HepG2 (cell line): ENCODE measurements at regions not wholly inside any gene's neighbourhood (a gene's known extent, or its start where the extent isn't known, plus 50 kb on each side); places are given as distances from the start of the nearest gene placed in this dataset.
A peak's percentile ranks its signal among the peaks of the same experiment; 100 is the strongest.

Source experiments
- ATAC-seq: fragments of 200-7000 bp; cut with Tn5 transposase; 3 replicates; pipeline ENCODE4 v1.9.1; 2020; ENCODE audit warnings: mild to moderate bottlenecking, moderate library complexity
- BruUV-seq: library from RNA; stranded (reverse); fragments of 400-500 nt; replicated peaks from 2 replicates; lab custom pipeline; 2021; lab: Mats Ljungman, UMichigan
- CTCF ChIA-PET: fragments of 300-600 bp; formaldehyde crosslinking; extraction: SDS; loops from one replicate; lab custom pipeline; 2021; ENCODE audit warnings: low total read pairs, inconsistent platforms, low intra/inter-chr PET ratio; lab: Yijun Ruan, JAX
- POLR2A ChIA-PET: fragments of 350-600 bp; sonication (Branson Sonifier 250); formaldehyde crosslinking; loops from one replicate; lab custom pipeline; 2020; ENCODE audit warnings: antibody characterized with exemption, inconsistent platforms; lab: Yijun Ruan, JAX
- DNase-seq: peaks from one replicate; pipeline ENCODE4 v3.0.0-alpha.2; 2015; ENCODE audit warnings: low spot score
- FAIRE-seq: peaks from 3 replicates; lab custom pipeline; 2011; peaks lifted over from hg19 to GRCh38; lab: Jason Lieb, UNC
- H2AFZ ChIP-seq: one replicate; pipeline ENCODE4 v1.6.1; 2011; ENCODE audit warnings: low read length, inconsistent platforms
- H3K27ac ChIP-seq: fragments of 300-600 bp; 3 replicates; pipeline ENCODE4 v1.8.0; 2011; ENCODE audit warnings: mixed run types, mild to moderate bottlenecking, mixed read lengths, low read length, inconsistent platforms; ENCODE audit not compliant: insufficient read depth; ENCODE audit errors: extremely low read length
- H3K27me3 ChIP-seq, 2 experiments: fragments of 200-600 bp in 1 of 2; 2 replicates in 1 of 2; 3 replicates in 1 of 2; pipeline versions ENCODE4 v1.6.0 to v1.8.0; 2011; ENCODE audit warnings: low read length in 2 of 2, mild to moderate bottlenecking in 2 of 2, moderate library complexity in 2 of 2, inconsistent platforms in 1 of 2; ENCODE audit not compliant: insufficient read depth in 2 of 2, control insufficient read depth in 1 of 2
- H3K36me3 ChIP-seq, 2 experiments: fragments of 200-600 bp in 1 of 2; replicated peaks in 1 of 2; 2 replicates in 1 of 2; 3 replicates in 1 of 2; pipeline versions ENCODE4 v1.5.1 to v1.8.0; 2011; ENCODE audit warnings: low read length in 2 of 2, inconsistent platforms in 1 of 2; ENCODE audit not compliant: insufficient read depth in 2 of 2, control insufficient read depth in 1 of 2
- H3K4me1 ChIP-seq: 2 replicates; pipeline ENCODE4 v1.5.1; 2012; ENCODE audit warnings: low read length, inconsistent platforms; ENCODE audit not compliant: insufficient read depth
- H3K4me2 ChIP-seq: 2 replicates; pipeline ENCODE4 v1.6.0; 2011; ENCODE audit warnings: low read depth, low read length, inconsistent platforms
- H3K4me3 ChIP-seq, 3 experiments: fragments of 200-600 bp in 1 of 3; sonication (generic), shearing (Covaris generic) in 1 of 3; replicated peaks in 1 of 3; 2 replicates each; pipeline ENCODE4 v1.5.1; 2011 to 2016; ENCODE audit warnings: low read length in 3 of 3, inconsistent platforms in 2 of 3, low read depth in 2 of 3, mild to moderate bottlenecking in 2 of 3, control low read depth in 1 of 3, mixed read lengths in 1 of 3; ENCODE audit not compliant: insufficient read depth in 1 of 3
- H3K79me2 ChIP-seq: one replicate; pipeline ENCODE4 v1.6.1; 2011; ENCODE audit warnings: low read length, inconsistent platforms; ENCODE audit not compliant: insufficient read depth
- H3K9ac ChIP-seq: 2 replicates; pipeline ENCODE4 v1.6.0; 2011; ENCODE audit warnings: mild to moderate bottlenecking, low read depth, low read length, inconsistent platforms; ENCODE audit not compliant: insufficient read depth
- H3K9me3 ChIP-seq: 2 replicates; pipeline ENCODE4 v1.5.1; 2012; ENCODE audit warnings: mild to moderate bottlenecking, low read length
- H4K20me1 ChIP-seq: 2 replicates; pipeline ENCODE4 v1.6.0; 2011; ENCODE audit warnings: inconsistent platforms, mild to moderate bottlenecking, low read length, moderate library complexity; ENCODE audit not compliant: insufficient read depth
- EHMT2 ChIP-seq: fragments of 200-600 bp; sonication (generic); IDR thresholded peaks from 2 replicates; pipeline ENCODE4 v1.7.0; 2017; ENCODE audit warnings: antibody characterized with exemption, low read depth, low read length, borderline replicate concordance
- MAFF ChIP-seq: IDR thresholded peaks from 2 replicates; pipeline ENCODE4 v1.6.1; 2011; ENCODE audit warnings: low read depth, low read length, improper control_type of control experiment
- MAFK ChIP-seq, 2 experiments: IDR thresholded peaks in 1 of 2; conservative IDR thresholded peaks in 1 of 2; 2 replicates each; pipeline ENCODE4 v1.6.1; 2011; ENCODE audit warnings: improper control_type of control experiment in 2 of 2, low read length in 2 of 2
- MEIS2 ChIP-seq: sonication (generic); formaldehyde crosslinking; IDR thresholded peaks from 2 replicates; pipeline ENCODE4 v1.9.0; 2021; ENCODE audit warnings: mild to moderate bottlenecking, missing genetic modification reagents
- NFYB ChIP-seq: sonication (generic); formaldehyde crosslinking; IDR thresholded peaks from 2 replicates; pipeline ENCODE4 v1.4.0; 2020; ENCODE audit warnings: missing genetic modification reagents
- SIX1 ChIP-seq: sonication (generic); formaldehyde crosslinking; IDR thresholded peaks from 2 replicates; pipeline ENCODE4 v1.4.0; 2020; ENCODE audit warnings: missing genetic modification reagents, borderline replicate concordance
- ZFP37 ChIP-seq: sonication (generic); formaldehyde crosslinking; IDR thresholded peaks from 2 replicates; pipeline ENCODE4 v1.4.0; 2020; ENCODE audit warnings: missing genetic modification reagents, borderline replicate concordance
- ZNF232 ChIP-seq: sonication (generic); formaldehyde crosslinking; IDR thresholded peaks from 2 replicates; pipeline ENCODE4 v1.4.0; 2020; ENCODE audit warnings: missing genetic modification reagents, borderline replicate concordance
- ZNF337 ChIP-seq: sonication (generic); formaldehyde crosslinking; IDR thresholded peaks from 2 replicates; pipeline ENCODE4 v1.5.1; 2020; ENCODE audit warnings: missing genetic modification reagents, low read depth, mild to moderate bottlenecking, borderline replicate concordance
- ZNF44 ChIP-seq: sonication (generic); formaldehyde crosslinking; IDR thresholded peaks from 2 replicates; pipeline ENCODE4 v1.5.1; 2020; ENCODE audit warnings: mild to moderate bottlenecking, missing genetic modification reagents
- ZNF652 ChIP-seq: IDR thresholded peaks from 2 replicates; pipeline ENCODE4 v1.6.1; 2016; ENCODE audit warnings: low read depth, borderline replicate concordance
- WGBS: methylation state at CpG from one replicate; pipeline ENCODE4 v1.1.6; 2017; ENCODE audit warnings: low lambda C conversion rate; 5-methylcytosine and 5-hydroxymethylcytosine counted together
- in situ Hi-C: cut with HindIII; loops from 2 replicates; pipeline ENCODE4 v1.10.0; 2017; ENCODE audit warnings: low pct_unique_long_range_greater_than_20kb; ENCODE audit not compliant: extremely low pct_ligation_motif_present
- intact Hi-C: fragments of 100-400 bp; cut with micrococcal nuclease; formaldehyde crosslinking; loops from one replicate; pipeline ENCODE4 v1.10.0; 2022; ENCODE audit not compliant: unreplicated experiment
- TF ChIP-seq, protein P1 (sequence below): sonication (generic); formaldehyde crosslinking; IDR thresholded peaks from 2 replicates; pipeline ENCODE4 v1.8.0; 2022; ENCODE audit warnings: mild to moderate bottlenecking, missing genetic modification reagents, moderate library complexity
- TF ChIP-seq, protein P2 (sequence below): sonication (generic); formaldehyde crosslinking; IDR thresholded peaks from 2 replicates; pipeline ENCODE4 v1.4.0; 2020; ENCODE audit warnings: mild to moderate bottlenecking, missing genetic modification reagents, borderline replicate concordance

DNA sequence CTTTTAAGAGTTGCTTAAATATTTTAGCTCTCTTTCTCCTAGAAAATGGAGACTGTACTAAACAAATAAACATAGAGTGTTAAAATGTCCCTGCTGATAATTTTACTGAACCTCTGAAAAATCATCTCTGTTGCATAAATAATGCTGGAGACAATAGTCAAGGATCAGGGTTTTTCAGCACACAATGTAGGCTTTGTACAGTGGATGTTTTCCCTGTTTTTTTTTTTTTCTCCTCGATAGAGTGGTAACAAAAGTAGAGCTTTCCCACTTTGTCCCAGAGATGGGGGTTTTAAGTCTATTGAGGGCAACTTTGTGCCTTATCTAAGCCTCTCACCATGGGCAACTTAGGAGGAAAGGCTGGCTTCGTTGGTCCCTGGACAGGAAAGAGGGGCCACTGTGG is 222.6 kb upstream of the HDDC2 start:
- no peak overlapping the region for H3K27ac ChIP-seq
- no peak overlapping the region for H3K9ac ChIP-seq
- FAIRE-seq (no peak), DNase-seq (no peak), ATAC-seq (no peak)
- WGBS = 0% methylated on average over 2 of the region's 2 CpGs
- H3K36me3 ChIP-seq = no peaks in the 10 kb centered on the region
- no peaks in the 10 kb centered on the region for H3K9me3 ChIP-seq
- H3K27me3 ChIP-seq = peaks cover 0 to 2% of the 10 kb centered on the region in 2 experiments; a peak in 2 of 5 replicates
- BruUV-seq = no TSS peak
- H3K4me3 ChIP-seq = no peak overlapping the region
- ChIA-PET POLR2A (no interaction called here), CTCF (no interaction called here)
- TF ChIP-seq ZNF44 (CRISPR knock-in tag) (no peak), ZNF232 (no peak), EHMT2 (no peak)
- TF ChIP-seq, protein P1, sequence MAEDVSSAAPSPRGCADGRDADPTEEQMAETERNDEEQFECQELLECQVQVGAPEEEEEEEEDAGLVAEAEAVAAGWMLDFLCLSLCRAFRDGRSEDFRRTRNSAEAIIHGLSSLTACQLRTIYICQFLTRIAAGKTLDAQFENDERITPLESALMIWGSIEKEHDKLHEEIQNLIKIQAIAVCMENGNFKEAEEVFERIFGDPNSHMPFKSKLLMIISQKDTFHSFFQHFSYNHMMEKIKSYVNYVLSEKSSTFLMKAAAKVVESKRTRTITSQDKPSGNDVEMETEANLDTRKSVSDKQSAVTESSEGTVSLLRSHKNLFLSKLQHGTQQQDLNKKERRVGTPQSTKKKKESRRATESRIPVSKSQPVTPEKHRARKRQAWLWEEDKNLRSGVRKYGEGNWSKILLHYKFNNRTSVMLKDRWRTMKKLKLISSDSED (CRISPR knock-in tag) = no peak
- TF ChIP-seq, all 625 proteins: peak for 0
- no peak overlapping the region for H2AFZ ChIP-seq
- in situ Hi-C loops = no loop called here
- peaks cover 12% of the 10 kb centered on the region for H3K4me1 ChIP-seq
- H3K4me2 ChIP-seq = no peak overlapping the region
- intact Hi-C loops = no loop called here
- no peaks in the 10 kb centered on the region for H4K20me1 ChIP-seq
- no peaks in the 10 kb centered on the region for H3K79me2 ChIP-seq

DNA sequence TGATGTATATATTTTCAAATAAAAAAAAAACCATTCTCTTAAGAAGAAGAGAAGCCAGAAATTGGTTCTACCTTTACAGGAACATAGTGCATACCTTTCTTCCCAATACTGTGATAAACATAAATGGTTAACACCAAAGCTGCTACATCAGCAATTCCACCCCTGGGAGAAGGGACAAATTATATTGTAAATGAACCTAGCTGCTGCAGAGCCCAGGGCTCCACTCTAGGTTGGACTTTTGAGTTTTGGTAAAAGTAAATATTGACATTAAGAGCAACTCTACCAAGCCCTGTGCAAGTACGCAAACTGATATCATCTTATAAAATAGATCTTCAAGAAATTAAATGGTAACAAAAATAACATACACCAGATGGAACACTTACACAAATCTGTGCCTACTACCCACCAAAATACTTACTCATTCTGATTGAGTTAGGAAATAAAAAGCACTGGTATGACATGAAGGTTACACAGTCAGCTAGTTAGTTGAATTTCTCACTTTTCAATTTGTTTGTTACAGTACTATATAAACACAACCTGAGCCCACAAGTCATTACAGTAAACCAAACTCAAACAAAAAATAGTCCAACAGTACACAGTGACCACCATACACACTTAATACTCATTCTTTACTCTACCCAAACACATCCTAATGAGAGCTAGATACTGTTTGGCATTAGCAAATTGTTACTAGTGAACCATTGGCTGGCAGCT is 223.3 kb upstream of the HEY2 start:
- ChIA-PET POLR2A (no interaction called here), CTCF (no interaction called here)
- WGBS = 0% methylated on average over 1 of the region's 1 CpG
- no peaks in the 10 kb centered on the region for H3K79me2 ChIP-seq
- no peak overlapping the region for H2AFZ ChIP-seq
- no peaks in the 10 kb centered on the region for H3K36me3 ChIP-seq
- no peak overlapping the region for H3K27ac ChIP-seq
- H3K4me1 ChIP-seq = peaks cover 12% of the 10 kb centered on the region
- no TSS peak for BruUV-seq
- intact Hi-C loops = no loop called here
- H3K9me3 ChIP-seq = no peaks in the 10 kb centered on the region
- in situ Hi-C loops = no loop called here
- ATAC-seq (peak; percentile 82), FAIRE-seq (no peak), DNase-seq (no peak)
- no peak overlapping the region for H3K4me2 ChIP-seq
- no peaks in the 10 kb centered on the region for H4K20me1 ChIP-seq
- no peak overlapping the region for H3K9ac ChIP-seq
- no peak overlapping the region for H3K4me3 ChIP-seq
- peaks cover 0 to 2% of the 10 kb centered on the region in 2 experiments; a peak in 2 of 5 replicates for H3K27me3 ChIP-seq
- TF ChIP-seq MEIS2 (CRISPR knock-in tag) = no peak
- peak; percentile 95 to 96 for TF ChIP-seq MAFK (conservative IDR thresholded peaks at IDR 0.05 in 1 of 2, IDR thresholded peaks at IDR 0.05 in 1 of 2; ENCODE audit: low read length in 2 of 2)
- TF ChIP-seq NFYB (CRISPR knock-in tag) = no peak
- TF ChIP-seq, protein P2, sequence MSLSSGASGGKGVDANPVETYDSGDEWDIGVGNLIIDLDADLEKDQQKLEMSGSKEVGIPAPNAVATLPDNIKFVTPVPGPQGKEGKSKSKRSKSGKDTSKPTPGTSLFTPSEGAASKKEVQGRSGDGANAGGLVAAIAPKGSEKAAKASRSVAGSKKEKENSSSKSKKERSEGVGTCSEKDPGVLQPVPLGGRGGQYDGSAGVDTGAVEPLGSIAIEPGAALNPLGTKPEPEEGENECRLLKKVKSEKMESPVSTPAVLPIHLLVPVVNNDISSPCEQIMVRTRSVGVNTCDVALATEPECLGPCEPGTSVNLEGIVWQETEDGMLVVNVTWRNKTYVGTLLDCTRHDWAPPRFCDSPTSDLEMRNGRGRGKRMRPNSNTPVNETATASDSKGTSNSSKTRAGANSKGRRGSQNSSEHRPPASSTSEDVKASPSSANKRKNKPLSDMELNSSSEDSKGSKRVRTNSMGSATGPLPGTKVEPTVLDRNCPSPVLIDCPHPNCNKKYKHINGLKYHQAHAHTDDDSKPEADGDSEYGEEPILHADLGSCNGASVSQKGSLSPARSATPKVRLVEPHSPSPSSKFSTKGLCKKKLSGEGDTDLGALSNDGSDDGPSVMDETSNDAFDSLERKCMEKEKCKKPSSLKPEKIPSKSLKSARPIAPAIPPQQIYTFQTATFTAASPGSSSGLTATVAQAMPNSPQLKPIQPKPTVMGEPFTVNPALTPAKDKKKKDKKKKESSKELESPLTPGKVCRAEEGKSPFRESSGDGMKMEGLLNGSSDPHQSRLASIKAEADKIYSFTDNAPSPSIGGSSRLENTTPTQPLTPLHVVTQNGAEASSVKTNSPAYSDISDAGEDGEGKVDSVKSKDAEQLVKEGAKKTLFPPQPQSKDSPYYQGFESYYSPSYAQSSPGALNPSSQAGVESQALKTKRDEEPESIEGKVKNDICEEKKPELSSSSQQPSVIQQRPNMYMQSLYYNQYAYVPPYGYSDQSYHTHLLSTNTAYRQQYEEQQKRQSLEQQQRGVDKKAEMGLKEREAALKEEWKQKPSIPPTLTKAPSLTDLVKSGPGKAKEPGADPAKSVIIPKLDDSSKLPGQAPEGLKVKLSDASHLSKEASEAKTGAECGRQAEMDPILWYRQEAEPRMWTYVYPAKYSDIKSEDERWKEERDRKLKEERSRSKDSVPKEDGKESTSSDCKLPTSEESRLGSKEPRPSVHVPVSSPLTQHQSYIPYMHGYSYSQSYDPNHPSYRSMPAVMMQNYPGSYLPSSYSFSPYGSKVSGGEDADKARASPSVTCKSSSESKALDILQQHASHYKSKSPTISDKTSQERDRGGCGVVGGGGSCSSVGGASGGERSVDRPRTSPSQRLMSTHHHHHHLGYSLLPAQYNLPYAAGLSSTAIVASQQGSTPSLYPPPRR (CRISPR knock-in tag) = peak; percentile 45; the same call in 1 of the 2 replicates
- TF ChIP-seq ZNF652 (CRISPR knock-in tag) = peak; percentile 43; the same call in 1 of the 2 replicates
- no peak for TF ChIP-seq ZNF337 (CRISPR knock-in tag)
- TF ChIP-seq MAFF = peak; percentile 94
- no peak for TF ChIP-seq ZFP37
- TF ChIP-seq SIX1 (CRISPR knock-in tag) = no peak
